Hepatocyte (in vitro differentiated cells): ENCODE measurements at regions not wholly inside any gene's neighbourhood (a gene's known extent, or its start where the extent isn't known, plus 50 kb on each side); places are given as distances from the start of the nearest gene placed in this dataset.

ENCODE experiments used
- DNase-seq: peaks from one replicate; pipeline ENCODE4 v3.0.0-alpha.2; 2016; ENCODE audit warnings: low spot score
- H2AFZ ChIP-seq: fragments of 200-600 bp; sonication (generic); 2 replicates; pipeline ENCODE4 v1.6.0; 2016; ENCODE audit warnings: antibody characterized with exemption, mild to moderate bottlenecking
- H3K27ac ChIP-seq: fragments of 200-600 bp; sonication (generic); 2 replicates; pipeline ENCODE4 v1.5.1; 2016; ENCODE audit warnings: mild to moderate bottlenecking
- H3K27me3 ChIP-seq: fragments of 200-600 bp; sonication (generic); 2 replicates; pipeline ENCODE4 v1.6.1; 2016
- H3K36me3 ChIP-seq: fragments of 200-600 bp; sonication (generic); replicated peaks from 2 replicates; pipeline ENCODE4 v1.5.1; 2016; ENCODE audit warnings: low read depth; ENCODE audit not compliant: insufficient read depth
- H3K4me1 ChIP-seq: fragments of 200-600 bp; sonication (generic); 2 replicates; pipeline ENCODE4 v1.5.1; 2016; ENCODE audit warnings: mild to moderate bottlenecking, moderate library complexity; ENCODE audit not compliant: insufficient read depth
- H3K4me2 ChIP-seq: fragments of 200-600 bp; sonication (generic); 2 replicates; pipeline ENCODE4 v1.6.0; 2016
- H3K4me3 ChIP-seq: fragments of 200-600 bp; sonication (generic); 2 replicates; pipeline ENCODE4 v1.5.1; 2016; ENCODE audit warnings: mild to moderate bottlenecking
- H3K79me2 ChIP-seq: fragments of 200-600 bp; sonication (generic); 2 replicates; pipeline ENCODE4 v1.6.0; 2017; ENCODE audit warnings: mild to moderate bottlenecking
- H3K9me2 ChIP-seq: fragments of 200-600 bp; sonication (generic); replicated peaks from 2 replicates; pipeline ENCODE4 v1.6.0; 2017; ENCODE audit warnings: mild to moderate bottlenecking; ENCODE audit not compliant: insufficient read depth
- H3K9me3 ChIP-seq: fragments of 200-600 bp; sonication (generic); 2 replicates; pipeline ENCODE4 v1.5.1; 2016; ENCODE audit warnings: low read depth, mild to moderate bottlenecking
- H4K20me1 ChIP-seq: fragments of 200-600 bp; sonication (generic); 2 replicates; pipeline ENCODE4 v1.6.0; 2016; ENCODE audit warnings: mild to moderate bottlenecking; ENCODE audit not compliant: insufficient read depth, poor library complexity, severe bottlenecking
- CTCF ChIP-seq: fragments of 200-600 bp; sonication (generic); IDR thresholded peaks from 2 replicates; pipeline ENCODE4 v1.5.1; 2016; ENCODE audit warnings: antibody characterized with exemption, mild to moderate bottlenecking; ENCODE audit not compliant: poor library complexity
- EZH2 ChIP-seq: fragments of 200-600 bp; sonication (generic); IDR thresholded peaks from 2 replicates; pipeline ENCODE4 v1.6.1; 2016; ENCODE audit warnings: antibody characterized with exemption, mild to moderate bottlenecking, borderline replicate concordance
- EZH2phosphoT487 ChIP-seq: fragments of 200-600 bp; sonication (generic); IDR thresholded peaks from one replicate; pipeline ENCODE4 v1.6.1; 2018; ENCODE audit warnings: antibody characterized with exemption, mild to moderate bottlenecking, low read depth, moderate library complexity; ENCODE audit not compliant: unreplicated experiment, severe bottlenecking
- WGBS: methylation state at CpG from one replicate; pipeline ENCODE4 v1.1.6; 2016; ENCODE audit warnings: low lambda C conversion rate; ENCODE audit errors: missing lambda C conversion rate; 5-methylcytosine and 5-hydroxymethylcytosine counted together

- DNase-seq, result no peak
- Histone ChIP-seq H3K79me2 (no peaks in the 10 kb centered on the region), H3K27ac (no peak overlapping the region), H3K9me3 (no peaks in the 10 kb centered on the region), H3K4me3 (no peak overlapping the region), H4K20me1 (no peaks in the 10 kb centered on the region), H3K9me2 (no peaks in the 10 kb centered on the region), H2AFZ (no peak overlapping the region), H3K4me2 (no peak overlapping the region), H3K36me3 (no peaks in the 10 kb centered on the region), H3K4me1 (peaks cover 31% of the 10 kb centered on the region), H3K27me3 (no peaks in the 10 kb centered on the region)
- TF ChIP-seq EZH2, result no peak
- TF ChIP-seq CTCF, result no peak
- TF ChIP-seq EZH2phosphoT487, result no peak
- WGBS, result 72% methylated on average over 8 of the region's 8 CpGs
Observed at GRCh38 chr6:41439524-41440418, 104.4 kb downstream of the NCR2 start.

- no peaks in the 10 kb centered on the region for H3K79me2 ChIP-seq
- no peak overlapping the region for H2AFZ ChIP-seq
- no peaks in the 10 kb centered on the region for H3K9me3 ChIP-seq
- H3K4me1 ChIP-seq, result peaks cover 33% of the 10 kb centered on the region
- H3K27me3 ChIP-seq, result no peaks in the 10 kb centered on the region
- no peak overlapping the region for H3K27ac ChIP-seq
- DNase-seq, result no peak
- no peak overlapping the region for H3K4me3 ChIP-seq
- no peaks in the 10 kb centered on the region for H3K36me3 ChIP-seq
- no peak for TF ChIP-seq EZH2
- TF ChIP-seq EZH2phosphoT487, result no peak
- TF ChIP-seq CTCF, result no peak
- WGBS, result 98% methylated on average over 6 of the region's 6 CpGs
- no peak overlapping the region for H3K4me2 ChIP-seq
- H3K9me2 ChIP-seq, result no peaks in the 10 kb centered on the region
- no peaks in the 10 kb centered on the region for H4K20me1 ChIP-seq
Observed at GRCh38 chr6:41440958-41441357, 105.2 kb upstream of the FOXP4 start.

GRCh38 chr6:41441598-41442351, 104.4 kb upstream of the FOXP4 start:
- no peak overlapping the region for H3K27ac ChIP-seq
- no peak overlapping the region for H2AFZ ChIP-seq
- no peak overlapping the region for H3K4me2 ChIP-seq
- no peaks in the 10 kb centered on the region for H3K9me3 ChIP-seq
- TF ChIP-seq CTCF (no peak), EZH2 (no peak), EZH2phosphoT487 (no peak)
- H3K36me3 ChIP-seq, result no peaks in the 10 kb centered on the region
- H3K9me2 ChIP-seq, result no peaks in the 10 kb centered on the region
- H3K4me3 ChIP-seq, result no peak overlapping the region
- no peaks in the 10 kb centered on the region for H3K79me2 ChIP-seq
- no peak for DNase-seq
- H4K20me1 ChIP-seq, result no peaks in the 10 kb centered on the region
- H3K4me1 ChIP-seq, result peaks cover 33% of the 10 kb centered on the region
- no peaks in the 10 kb centered on the region for H3K27me3 ChIP-seq
- WGBS, result 87% methylated on average over 9 of the region's 9 CpGs
